Mucosa of descending colon (tissue), 3 donors: ENCODE measurements at regions not wholly inside any gene's neighbourhood (a gene's known extent, or its start where the extent isn't known, plus 50 kb on each side); places are given as distances from the start of the nearest gene placed in this dataset.

ENCODE experiments used
- ATAC-seq: fragments of 200-7000 bp; cut with Tn5 transposase; one replicate; pipeline ENCODE4 v1.9.1; 2020; ENCODE audit warnings: mild to moderate bottlenecking, moderate library complexity
- DNase-seq, 3 donors: peaks; one replicate each; pipeline ENCODE4 v3.0.0-alpha.2; 2020
- H3K36me3 ChIP-seq: fragments of 200-600 bp; one replicate; pipeline ENCODE4 v1.8.0; 2021; ENCODE audit warnings: low read depth, mild to moderate bottlenecking
- H3K4me1 ChIP-seq: fragments of 200-600 bp; one replicate; pipeline ENCODE4 v1.8.0; 2021; ENCODE audit warnings: low read depth, mild to moderate bottlenecking
- H3K4me3 ChIP-seq: fragments of 200-600 bp; one replicate; pipeline ENCODE4 v1.8.0; 2021; ENCODE audit warnings: mild to moderate bottlenecking
- H3K9me3 ChIP-seq: fragments of 200-600 bp; one replicate; pipeline ENCODE4 v1.8.0; 2021; ENCODE audit warnings: mild to moderate bottlenecking
- CTCF ChIP-seq: fragments of 200-600 bp; IDR thresholded peaks from one replicate; pipeline ENCODE4 v1.8.0; 2022; ENCODE audit warnings: antibody characterized with exemption, mild to moderate bottlenecking
- intact Hi-C, 2 donors: fragments of 100-400 bp; cut with DNase I in 1 of 2; cut with micrococcal nuclease in 1 of 2; formaldehyde crosslinking; loops; one replicate each; pipeline versions ENCODE4 v1.11.0 to v1.11.1; 2022; cut with DNase I, micrococcal nuclease
- donor health status: DM: no; HTN: no; CAD: no; lungs with moderate emphysema.
- donor health status: DM: no; HTN: no; CAD: no.
- donor health status: DM: no; HTN: yes; CAD: no.

GRCh38 chr10:80697926-80698325, 160.2 kb downstream of the SH2D4B start:
- no peak for DNase-seq
- ATAC-seq = no peak

GRCh38 chr10:80699602-80700039, 161.9 kb downstream of the SH2D4B start:
- peak; percentile 67 for TF ChIP-seq CTCF
- no peaks in the 10 kb centered on the region for H3K36me3 ChIP-seq
- ATAC-seq (peak; percentile 82), DNase-seq (peak; percentile 73 to 86 (median 82))
- H3K9me3 ChIP-seq = no peaks in the 10 kb centered on the region
- intact Hi-C loops = no loop called here
- H3K4me1 ChIP-seq = peaks cover 7% of the 10 kb centered on the region
- H3K4me3 ChIP-seq = no peak overlapping the region

More at GRCh38 chr10:80697926-80698325, 160.2 kb downstream of the SH2D4B start:
- Histone ChIP-seq H3K36me3 (no peaks in the 10 kb centered on the region), H3K4me3 (no peak overlapping the region), H3K4me1 (peaks cover 7% of the 10 kb centered on the region), H3K9me3 (no peaks in the 10 kb centered on the region)
- intact Hi-C loops = no loop called here
- no peak for TF ChIP-seq CTCF

- ATAC-seq = no peak
- Histone ChIP-seq H3K4me1 (peaks cover 7% of the 10 kb centered on the region), H3K36me3 (no peaks in the 10 kb centered on the region), H3K9me3 (no peaks in the 10 kb centered on the region), H3K4me3 (no peak overlapping the region)
- TF ChIP-seq CTCF = no peak
- no peak for DNase-seq
- intact Hi-C loops = no loop called here
Measured at GRCh38 chr10:80700252-80700651, 162.6 kb downstream of the SH2D4B start.

GRCh38 chr10:80700760-80701444, 163.2 kb downstream of the SH2D4B start:
- DNase-seq (no peak), ATAC-seq (peak; percentile 13)
- H3K36me3 ChIP-seq = no peaks in the 10 kb centered on the region
- H3K9me3 ChIP-seq = no peaks in the 10 kb centered on the region
- H3K4me3 ChIP-seq = no peak overlapping the region
- intact Hi-C loops = no loop called here
- peaks cover 7% of the 10 kb centered on the region for H3K4me1 ChIP-seq
- TF ChIP-seq CTCF = no peak

GRCh38 chr10:80701706-80702105, 164.0 kb downstream of the SH2D4B start:
- no peak for TF ChIP-seq CTCF
- Histone ChIP-seq H3K9me3 (no peaks in the 10 kb centered on the region), H3K4me1 (peaks cover 7% of the 10 kb centered on the region), H3K36me3 (no peaks in the 10 kb centered on the region), H3K4me3 (no peak overlapping the region)
- DNase-seq (no peak), ATAC-seq (no peak)
- intact Hi-C loops = no loop called here

GRCh38 chr10:80702143-80702542, 164.4 kb downstream of the SH2D4B start:
- DNase-seq = no peak
- Histone ChIP-seq H3K9me3 (no peaks in the 10 kb centered on the region), H3K4me3 (no peak overlapping the region), H3K4me1 (peaks cover 7% of the 10 kb centered on the region), H3K36me3 (no peaks in the 10 kb centered on the region)
- TF ChIP-seq CTCF = no peak
- intact Hi-C loops = no loop called here
- ATAC-seq = no peak
